ENCODE measurements at regions not wholly inside any gene's neighbourhood (a gene's known extent, or its start where the extent isn't known, plus 50 kb on each side); places are given as distances from the start of the nearest gene placed in this dataset.

- Histone ChIP-seq H3K27me3 (ENCODE audit: low read depth) (no peaks in the 10 kb centered on the region), H3K27ac (no peak overlapping the region), H3K4me3 (no peak overlapping the region), H3K4me1 (no peaks in the 10 kb centered on the region), H3K9me3 (no peaks in the 10 kb centered on the region), H3K36me3 (no peaks in the 10 kb centered on the region)
- TF ChIP-seq CTCF (IDR thresholded peaks at IDR 0.05) = no peak
- intact Hi-C loops (cut with DNase I) = no loop called here
- DNase-seq = no peak
- no peak for ATAC-seq
Measured at GRCh38 chr20:11445161-11445560, 472.5 kb upstream of the BTBD3 start.

- Histone ChIP-seq H3K36me3 (no peaks in the 10 kb centered on the region), H3K4me3 (no peak overlapping the region), H3K9me3 (no peaks in the 10 kb centered on the region), H3K4me1 (no peaks in the 10 kb centered on the region), H3K27ac (no peak overlapping the region), H3K27me3 (ENCODE audit: low read depth) (no peaks in the 10 kb centered on the region)
- intact Hi-C loops (cut with DNase I) = no loop called here
- TF ChIP-seq CTCF (IDR thresholded peaks at IDR 0.05) = no peak
- DNase-seq (no peak), ATAC-seq (no peak)
Measured at GRCh38 chr20:11445891-11446290, 471.8 kb upstream of the BTBD3 start.

GRCh38 chr20:11447371-11448100 is 470.2 kb upstream of the BTBD3 start:
- H3K36me3 ChIP-seq = no peaks in the 10 kb centered on the region
- ATAC-seq = no peak
- no peaks in the 10 kb centered on the region for H3K4me1 ChIP-seq
- TF ChIP-seq CTCF (IDR thresholded peaks at IDR 0.05) = no peak
- no peak overlapping the region for H3K4me3 ChIP-seq
- H3K27me3 ChIP-seq (ENCODE audit: low read depth) = no peaks in the 10 kb centered on the region
- intact Hi-C loops (cut with DNase I) = no loop called here
- H3K27ac ChIP-seq = no peak overlapping the region
- DNase-seq = no peak
- no peaks in the 10 kb centered on the region for H3K9me3 ChIP-seq

GRCh38 chr20:11448554-11448953 is 469.1 kb upstream of the BTBD3 start:
- Histone ChIP-seq H3K27me3 (ENCODE audit: low read depth) (no peaks in the 10 kb centered on the region), H3K9me3 (no peaks in the 10 kb centered on the region), H3K4me1 (no peaks in the 10 kb centered on the region), H3K27ac (no peak overlapping the region), H3K4me3 (no peak overlapping the region), H3K36me3 (no peaks in the 10 kb centered on the region)
- DNase-seq (no peak), ATAC-seq (no peak)
- intact Hi-C loops (cut with DNase I) = no loop called here
- TF ChIP-seq CTCF (IDR thresholded peaks at IDR 0.05) = no peak

- Histone ChIP-seq H3K27me3 (ENCODE audit: low read depth) (no peaks in the 10 kb centered on the region), H3K4me1 (no peaks in the 10 kb centered on the region), H3K36me3 (no peaks in the 10 kb centered on the region), H3K4me3 (no peak overlapping the region), H3K9me3 (no peaks in the 10 kb centered on the region), H3K27ac (no peak overlapping the region)
- TF ChIP-seq CTCF (IDR thresholded peaks at IDR 0.05) = no peak
- no peak for DNase-seq
- ATAC-seq = no peak
- intact Hi-C loops (cut with DNase I) = no loop called here
Measured at GRCh38 chr20:11451793-11452291, 465.9 kb upstream of the BTBD3 start.
